ENCODE measurements at regions not wholly inside any gene's neighbourhood (a gene's known extent, or its start where the extent isn't known, plus 50 kb on each side); places are given as distances from the start of the nearest gene placed in this dataset.

GRCh38 chr5:57795203-57795602 is 312.6 kb upstream of the ACTBL2 start:
- TF ChIP-seq POLR2A (IDR thresholded peaks at IDR 0.05; ENCODE audit: low read length) (no peak), GATA1 (IDR thresholded peaks at IDR 0.05; ENCODE audit: low read depth, low read length) (no peak)
